ENCODE measurements at regions not wholly inside any gene's neighbourhood (a gene's known extent, or its start where the extent isn't known, plus 50 kb on each side); places are given as distances from the start of the nearest gene placed in this dataset.

- DNase-seq (ENCODE audit: low read depth, low spot score): no peak
- Histone ChIP-seq H3K27me3 (ENCODE audit: control insufficient read depth, insufficient read depth, low read length) (no peaks in the 10 kb centered on the region), H3K9me3 (ENCODE audit: control insufficient read depth, insufficient read depth, low read length) (no peaks in the 10 kb centered on the region), H3K4me3 (ENCODE audit: low read depth, low read length) (no peak overlapping the region), H3K27ac (ENCODE audit: low read depth, low read length) (no peak overlapping the region)
- ChIA-PET POLR2A (no interaction called here), CTCF (interaction anchor here (0.6 kb wide), 1 partner anchor 10 kb away, joined by 3 read pairs; no protein-coding TSS in a partner anchor)
- TF ChIP-seq CTCF (IDR thresholded peaks at IDR 0.05; ENCODE audit: low read depth, low read length): no peak
Observed at GRCh38 chr13:33645591-33646554, 172.1 kb upstream of the RFC3 start.

- Histone ChIP-seq H3K9me3 (ENCODE audit: control insufficient read depth, insufficient read depth, low read length) (no peaks in the 10 kb centered on the region), H3K4me3 (ENCODE audit: low read depth, low read length) (no peak overlapping the region), H3K27ac (ENCODE audit: low read depth, low read length) (no peak overlapping the region), H3K27me3 (ENCODE audit: control insufficient read depth, insufficient read depth, low read length) (no peaks in the 10 kb centered on the region)
- CTCF ChIA-PET: interaction anchor here (0.6 kb wide), 1 partner anchor 735 kb away, joined by 6 read pairs; no protein-coding TSS in a partner anchor
- no peak for DNase-seq (ENCODE audit: low read depth, low spot score)
- POLR2A ChIA-PET: interaction anchor here (0.7 kb wide), 1 partner anchor 41 kb away, joined by 10 read pairs; no protein-coding TSS in a partner anchor
- no peak for TF ChIP-seq CTCF (IDR thresholded peaks at IDR 0.05; ENCODE audit: low read depth, low read length)
Observed at GRCh38 chr13:33649212-33649878, 168.6 kb upstream of the RFC3 start.

GRCh38 chr13:33651766-33652165 lies 166.2 kb upstream of the RFC3 start:
- DNase-seq (ENCODE audit: low read depth, low spot score): no peak
- no peak overlapping the region for H3K27ac ChIP-seq (ENCODE audit: low read depth, low read length)
- no peak overlapping the region for H3K4me3 ChIP-seq (ENCODE audit: low read depth, low read length)
- no peaks in the 10 kb centered on the region for H3K9me3 ChIP-seq (ENCODE audit: control insufficient read depth, insufficient read depth, low read length)
- CTCF ChIA-PET: interaction anchor here (2.0 kb wide), 1 partner anchor 72 kb away, joined by 9 read pairs; no protein-coding TSS in a partner anchor
- POLR2A ChIA-PET: no interaction called here
- no peak for TF ChIP-seq CTCF (IDR thresholded peaks at IDR 0.05; ENCODE audit: low read depth, low read length)
- H3K27me3 ChIP-seq (ENCODE audit: control insufficient read depth, insufficient read depth, low read length): no peaks in the 10 kb centered on the region

GRCh38 chr13:33657274-33657673 lies 160.7 kb upstream of the RFC3 start:
- Histone ChIP-seq H3K9me3 (ENCODE audit: control insufficient read depth, insufficient read depth, low read length) (no peaks in the 10 kb centered on the region), H3K27me3 (ENCODE audit: control insufficient read depth, insufficient read depth, low read length) (no peaks in the 10 kb centered on the region), H3K4me3 (ENCODE audit: low read depth, low read length) (no peak overlapping the region), H3K27ac (ENCODE audit: low read depth, low read length) (no peak overlapping the region)
- no peak for TF ChIP-seq CTCF (IDR thresholded peaks at IDR 0.05; ENCODE audit: low read depth, low read length)
- DNase-seq (ENCODE audit: low read depth, low spot score): no peak
- ChIA-PET POLR2A (no interaction called here), CTCF (interaction anchor here (0.6 kb wide), 1 partner anchor 106 kb away, joined by 7 read pairs; no protein-coding TSS in a partner anchor)

- TF ChIP-seq CTCF (IDR thresholded peaks at IDR 0.05; ENCODE audit: low read depth, low read length): no peak
- no peaks in the 10 kb centered on the region for H3K27me3 ChIP-seq (ENCODE audit: control insufficient read depth, insufficient read depth, low read length)
- DNase-seq (ENCODE audit: low read depth, low spot score): no peak
- H3K4me3 ChIP-seq (ENCODE audit: low read depth, low read length): no peak overlapping the region
- H3K27ac ChIP-seq (ENCODE audit: low read depth, low read length): no peak overlapping the region
- ChIA-PET CTCF (no interaction called here), POLR2A (no interaction called here)
- no peaks in the 10 kb centered on the region for H3K9me3 ChIP-seq (ENCODE audit: control insufficient read depth, insufficient read depth, low read length)
Observed at GRCh38 chr13:33659466-33659865, 158.5 kb upstream of the RFC3 start.

All from AG04450 (cell line).